ENCODE measurements at regions not wholly inside any gene's neighbourhood (a gene's known extent, or its start where the extent isn't known, plus 50 kb on each side); places are given as distances from the start of the nearest gene placed in this dataset.
"Not testable (repeated sequence)": the region's sequence is repeated elsewhere in the genome, so short reads cannot be mapped to it uniquely, and the experiment has no call there.

- Histone ChIP-seq H3K27me3 (replicated peaks; ENCODE audit: insufficient read depth) (no peaks in the 10 kb centered on the region), H3K4me3 (no peak overlapping the region), H3K27ac (no peak overlapping the region), H3K36me3 (no peaks in the 10 kb centered on the region), H3K4me1 (replicated peaks) (no peaks in the 10 kb centered on the region), H3K9me3 (no peaks in the 10 kb centered on the region)
- DNase-seq (ENCODE audit: low spot score): no peak
- TF ChIP-seq CTCF (IDR thresholded peaks at IDR 0.05) (no peak), POLR2AphosphoS5 (IDR thresholded peaks at IDR 0.05) (no peak), POLR2A (IDR thresholded peaks at IDR 0.05) (no peak)
- intact Hi-C loops (cut with DNase I): loop anchor here (10.0 kb wide), 1 partner anchor 265 kb away; no protein-coding TSS in a partner anchor
Observed at GRCh38 chr13:50539791-50540530, 303.5 kb downstream of the DLEU7 start.

- H3K4me1 ChIP-seq (replicated peaks): no peaks in the 10 kb centered on the region
- no peak for DNase-seq (ENCODE audit: low spot score)
- no peak overlapping the region for H3K4me3 ChIP-seq
- H3K27me3 ChIP-seq (replicated peaks; ENCODE audit: insufficient read depth): no peaks in the 10 kb centered on the region
- H3K9me3 ChIP-seq: no peaks in the 10 kb centered on the region
- WGBS: 64% methylated on average over 2 of the region's 2 CpGs
- no peaks in the 10 kb centered on the region for H3K36me3 ChIP-seq
- H3K27ac ChIP-seq: no peak overlapping the region
- TF ChIP-seq POLR2AphosphoS5 (IDR thresholded peaks at IDR 0.05): no peak
- TF ChIP-seq POLR2A (IDR thresholded peaks at IDR 0.05): no peak
- no peak for TF ChIP-seq CTCF (IDR thresholded peaks at IDR 0.05)
- intact Hi-C loops (cut with DNase I): no loop called here
Observed at GRCh38 chr13:50543141-50543540, 300.4 kb downstream of the DLEU7 start.

- Histone ChIP-seq H3K4me3 (no peak overlapping the region), H3K27ac (no peak overlapping the region), H3K9me3 (no peaks in the 10 kb centered on the region), H3K27me3 (replicated peaks; ENCODE audit: insufficient read depth) (no peaks in the 10 kb centered on the region), H3K4me1 (replicated peaks) (no peaks in the 10 kb centered on the region), H3K36me3 (no peaks in the 10 kb centered on the region)
- 9% methylated on average over 6 of the region's 6 CpGs for WGBS
- no peak for TF ChIP-seq POLR2AphosphoS5 (IDR thresholded peaks at IDR 0.05)
- no peak for DNase-seq (ENCODE audit: low spot score)
- intact Hi-C loops (cut with DNase I): no loop called here
Observed at GRCh38 chr13:50543782-50544181, 299.7 kb downstream of the DLEU7 start.

GRCh38 chr13:50544211-50544610 lies 299.3 kb downstream of the DLEU7 start:
- no peaks in the 10 kb centered on the region for H3K27me3 ChIP-seq (replicated peaks; ENCODE audit: insufficient read depth)
- H3K4me1 ChIP-seq (replicated peaks): no peaks in the 10 kb centered on the region
- DNase-seq (ENCODE audit: low spot score): no peak
- H3K4me3 ChIP-seq: no peak overlapping the region
- no peaks in the 10 kb centered on the region for H3K9me3 ChIP-seq
- H3K27ac ChIP-seq: no peak overlapping the region
- intact Hi-C loops (cut with DNase I): no loop called here
- TF ChIP-seq POLR2AphosphoS5 (IDR thresholded peaks at IDR 0.05) (no peak), POLR2A (IDR thresholded peaks at IDR 0.05) (no peak), CTCF (IDR thresholded peaks at IDR 0.05) (no peak)
- WGBS: 64% methylated on average over 3 of the region's 3 CpGs
- H3K36me3 ChIP-seq: no peaks in the 10 kb centered on the region

GRCh38 chr13:50547175-50547574 lies 296.3 kb downstream of the DLEU7 start:
- intact Hi-C loops (cut with DNase I); H3K36me3 ChIP-seq; H3K27ac ChIP-seq; DNase-seq (ENCODE audit: low spot score); H3K4me1 ChIP-seq (replicated peaks); H3K9me3 ChIP-seq; H3K4me3 ChIP-seq; H3K27me3 ChIP-seq (replicated peaks; ENCODE audit: insufficient read depth): not testable (repeated sequence)
- 81% methylated on average over 2 of the region's 2 CpGs for WGBS

- H3K4me1 ChIP-seq (replicated peaks): no peaks in the 10 kb centered on the region
- H3K9me3 ChIP-seq: no peaks in the 10 kb centered on the region
- 91% methylated on average over 2 of the region's 2 CpGs for WGBS
- H3K36me3 ChIP-seq: no peaks in the 10 kb centered on the region
- TF ChIP-seq CTCF (IDR thresholded peaks at IDR 0.05) (no peak), POLR2AphosphoS5 (IDR thresholded peaks at IDR 0.05) (no peak), POLR2A (IDR thresholded peaks at IDR 0.05) (no peak)
- no peak for DNase-seq (ENCODE audit: low spot score)
- H3K4me3 ChIP-seq: no peak overlapping the region
- H3K27me3 ChIP-seq (replicated peaks; ENCODE audit: insufficient read depth): no peaks in the 10 kb centered on the region
- intact Hi-C loops (cut with DNase I): no loop called here
- H3K27ac ChIP-seq: no peak overlapping the region
Observed at GRCh38 chr13:50548586-50548985, 294.9 kb downstream of the DLEU7 start.

Data from prostate gland (tissue), 2 donors.